ENCODE measurements at regions not wholly inside any gene's neighbourhood (a gene's known extent, or its start where the extent isn't known, plus 50 kb on each side); places are given as distances from the start of the nearest gene placed in this dataset.

- H3K4me3 ChIP-seq (ENCODE audit: low read length): no peak overlapping the region
- H3K4me3 Mint-ChIP-seq: no peak overlapping the region
- H3K27me3 ChIP-seq (ENCODE audit: control insufficient read depth, insufficient read depth, low read length, poor library complexity, severe bottlenecking): no peaks in the 10 kb centered on the region
- DNase-seq: no peak
- H3K9ac ChIP-seq (ENCODE audit: extremely low read depth, low read length, poor library complexity, severe bottlenecking): no peak overlapping the region
- no peaks in the 10 kb centered on the region for H3K36me3 ChIP-seq (ENCODE audit: control insufficient read depth, insufficient read depth, low read length)
- no peak for TF ChIP-seq CTCF (conservative IDR thresholded peaks at IDR 0.05)
- H3K27ac Mint-ChIP-seq: no peak overlapping the region
- H3K4me1 Mint-ChIP-seq: no peaks in the 10 kb centered on the region
- no peaks in the 10 kb centered on the region for H3K4me1 ChIP-seq (ENCODE audit: control insufficient read depth, insufficient read depth, low read length)
- WGBS, 2 experiments (ENCODE audit: insufficient coverage in 1 of 2, insufficient read length in 1 of 2): 74 to 95% methylated on average over 2 of the region's 2 CpGs
- peaks cover 2% of the 10 kb centered on the region for H3K27me3 Mint-ChIP-seq (ENCODE audit: insufficient read depth)
- peaks cover 24% of the 10 kb centered on the region for H3K9me3 ChIP-seq (ENCODE audit: control insufficient read depth, low read length)
- H3K9me3 Mint-ChIP-seq: peaks cover 41% of the 10 kb centered on the region
- H3K36me3 Mint-ChIP-seq (ENCODE audit: low read depth): no peaks in the 10 kb centered on the region
- no peak overlapping the region for H3K27ac ChIP-seq (ENCODE audit: low read depth, low read length)
Observed at GRCh38 chr4:77332696-77333270, 175.8 kb downstream of the CCNG2 start.

- WGBS, 2 experiments (ENCODE audit: insufficient coverage in 1 of 2, insufficient read length in 1 of 2): 89% methylated on average over 3 of the region's 3 CpGs
- peaks cover 22% of the 10 kb centered on the region for H3K9me3 ChIP-seq (ENCODE audit: control insufficient read depth, low read length)
- Mint-ChIP-seq H3K27me3 (ENCODE audit: insufficient read depth) (peaks cover 5% of the 10 kb centered on the region), H3K4me3 (no peak overlapping the region), H3K9me3 (peaks cover 58% of the 10 kb centered on the region), H3K27ac (no peak overlapping the region), H3K4me1 (no peaks in the 10 kb centered on the region), H3K36me3 (ENCODE audit: low read depth) (peaks cover under 1% of the 10 kb centered on the region)
- H3K4me3 ChIP-seq (ENCODE audit: low read length): no peak overlapping the region
- no peaks in the 10 kb centered on the region for H3K27me3 ChIP-seq (ENCODE audit: control insufficient read depth, insufficient read depth, low read length, poor library complexity, severe bottlenecking)
- H3K4me1 ChIP-seq (ENCODE audit: control insufficient read depth, insufficient read depth, low read length): no peaks in the 10 kb centered on the region
- TF ChIP-seq CTCF (conservative IDR thresholded peaks at IDR 0.05): no peak
- no peak overlapping the region for H3K27ac ChIP-seq (ENCODE audit: low read depth, low read length)
- H3K9ac ChIP-seq (ENCODE audit: extremely low read depth, low read length, poor library complexity, severe bottlenecking): no peak overlapping the region
- no peaks in the 10 kb centered on the region for H3K36me3 ChIP-seq (ENCODE audit: control insufficient read depth, insufficient read depth, low read length)
- DNase-seq: no peak
Observed at GRCh38 chr4:77336411-77337142, 179.6 kb downstream of the CCNG2 start.

GRCh38 chr4:77342170-77342810, 185.3 kb downstream of the CCNG2 start:
- peaks cover 32% of the 10 kb centered on the region for H3K9me3 Mint-ChIP-seq
- H3K36me3 ChIP-seq (ENCODE audit: control insufficient read depth, insufficient read depth, low read length): no peaks in the 10 kb centered on the region
- H3K27me3 ChIP-seq (ENCODE audit: control insufficient read depth, insufficient read depth, low read length, poor library complexity, severe bottlenecking): no peaks in the 10 kb centered on the region
- no peaks in the 10 kb centered on the region for H3K4me1 Mint-ChIP-seq
- H3K9ac ChIP-seq (ENCODE audit: extremely low read depth, low read length, poor library complexity, severe bottlenecking): no peak overlapping the region
- H3K27ac Mint-ChIP-seq: no peak overlapping the region
- no peak overlapping the region for H3K27ac ChIP-seq (ENCODE audit: low read depth, low read length)
- H3K4me1 ChIP-seq (ENCODE audit: control insufficient read depth, insufficient read depth, low read length): no peaks in the 10 kb centered on the region
- no peak for TF ChIP-seq CTCF (conservative IDR thresholded peaks at IDR 0.05)
- peaks cover 6% of the 10 kb centered on the region for H3K27me3 Mint-ChIP-seq (ENCODE audit: insufficient read depth)
- no peak overlapping the region for H3K4me3 ChIP-seq (ENCODE audit: low read length)
- H3K9me3 ChIP-seq (ENCODE audit: control insufficient read depth, low read length): peaks cover 17% of the 10 kb centered on the region
- WGBS, 2 experiments (ENCODE audit: insufficient coverage in 1 of 2, insufficient read length in 1 of 2): 94 to 100% methylated on average over 1 to 2 of the region's 2 CpGs
- no peak for DNase-seq
- H3K4me3 Mint-ChIP-seq: no peak overlapping the region
- H3K36me3 Mint-ChIP-seq (ENCODE audit: low read depth): peaks cover 5% of the 10 kb centered on the region

All from endodermal cell (in vitro differentiated cells).